ENCODE measurements at regions not wholly inside any gene's neighbourhood (a gene's known extent, or its start where the extent isn't known, plus 50 kb on each side); places are given as distances from the start of the nearest gene placed in this dataset.
A peak's percentile ranks its signal among the peaks of the same experiment; 100 is the strongest.

DNA sequence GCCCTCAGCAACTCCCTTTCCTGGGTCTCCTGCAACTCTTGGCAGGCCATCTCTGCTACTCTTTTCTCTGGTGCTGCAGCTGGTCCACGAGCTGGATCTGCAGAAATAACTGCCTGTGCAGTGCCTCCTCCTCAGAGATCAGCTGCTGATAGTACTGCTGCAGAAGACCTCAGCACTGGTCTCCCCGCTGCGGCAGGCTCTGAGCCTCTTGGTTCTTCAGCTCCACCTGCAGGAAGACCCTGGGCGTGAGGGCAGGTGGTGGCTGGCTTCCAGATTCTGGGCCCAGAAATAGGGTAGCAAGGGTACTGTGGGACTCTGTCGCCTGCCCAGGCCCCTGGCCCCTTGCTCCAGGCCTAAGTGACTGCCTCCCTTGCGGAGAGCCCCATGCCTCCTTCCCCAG is 79.7 kb upstream of the C2CD4B start:
- WGBS, 5 donors: 41 to 79% (median 56%) methylated on average over 6 of the region's 6 CpGs
- intact Hi-C loops (cut with DNase I; ENCODE audit: low total_unique reads): no loop called here
- Histone ChIP-seq H3K4me1 (peaks cover 0 to 5% (median 0%) of the 10 kb centered on the region in 4 donors), H3K9me3 (no peaks in the 10 kb centered on the region), H3K4me3 (no peak overlapping the region), H3K36me3 (no peaks in the 10 kb centered on the region), H3K27me3 (no peaks in the 10 kb centered on the region), H3K27ac (no peak overlapping the region)
- peak; percentile 9 to 76 for DNase-seq
- no peak for TF ChIP-seq EP300 (IDR thresholded peaks at IDR 0.05)
- TF ChIP-seq POLR2AphosphoS5 (IDR thresholded peaks at IDR 0.05): peak in 1 of 3 donors; percentile 16
- TF ChIP-seq CTCF (IDR thresholded peaks at IDR 0.05): peak in 4 of 7 experiments; percentile 25 to 64 (median 32)
- TF ChIP-seq POLR2A (IDR thresholded peaks at IDR 0.05): no peak

DNA sequence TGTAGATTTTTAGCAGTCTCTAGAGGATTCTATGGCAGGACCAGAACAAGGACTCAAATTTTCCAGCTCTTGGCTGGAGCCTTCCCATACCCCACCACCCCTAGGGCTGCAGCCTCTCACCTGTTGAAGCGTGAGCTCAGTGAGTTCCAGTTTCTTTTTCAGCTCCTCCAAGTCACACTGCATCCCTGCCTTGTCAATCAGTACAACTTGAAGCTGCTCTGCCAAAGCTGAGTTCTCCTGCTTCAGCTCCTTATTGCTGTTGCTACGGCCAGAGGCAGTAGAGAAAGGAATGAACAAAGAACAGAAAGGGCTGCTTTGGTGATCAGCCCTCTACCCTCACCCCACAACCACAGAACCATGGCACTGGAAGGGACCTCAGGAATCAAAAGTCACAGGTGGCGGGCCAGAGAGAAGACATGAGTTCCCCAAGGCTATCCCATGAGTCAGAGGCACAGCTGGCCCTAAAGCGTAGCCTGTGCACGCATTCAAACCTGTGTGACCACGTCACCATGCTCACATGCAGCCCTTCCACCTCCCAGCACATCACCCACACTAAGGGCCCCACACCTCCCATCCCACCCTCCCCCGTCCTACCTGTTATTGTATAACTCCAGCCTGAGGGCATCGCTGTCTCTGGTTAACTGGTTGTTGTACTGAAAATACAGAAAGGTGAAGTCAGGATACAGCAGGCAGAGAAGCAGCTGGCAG is 83.3 kb upstream of the C2CD4B start:
- WGBS, 5 donors: 78 to 91% (median 88%) methylated on average over 8 of the region's 8 CpGs
- intact Hi-C loops (cut with DNase I; ENCODE audit: low total_unique reads): no loop called here
- H3K36me3 ChIP-seq: no peaks in the 10 kb centered on the region
- H3K27ac ChIP-seq: no peak overlapping the region
- H3K4me3 ChIP-seq: no peak overlapping the region
- H3K9me3 ChIP-seq: no peaks in the 10 kb centered on the region
- H3K27me3 ChIP-seq: no peaks in the 10 kb centered on the region
- peaks cover 0 to 5% (median 0%) of the 10 kb centered on the region in 4 donors for H3K4me1 ChIP-seq
- TF ChIP-seq EP300 (IDR thresholded peaks at IDR 0.05) (no peak), CTCF (IDR thresholded peaks at IDR 0.05) (no peak), POLR2A (IDR thresholded peaks at IDR 0.05) (no peak), POLR2AphosphoS5 (IDR thresholded peaks at IDR 0.05) (no peak)
- DNase-seq: no peak

- intact Hi-C loops (cut with DNase I; ENCODE audit: low total_unique reads): no loop called here
- DNase-seq: no peak
- no peaks in the 10 kb centered on the region for H3K27me3 ChIP-seq
- H3K9me3 ChIP-seq: no peaks in the 10 kb centered on the region
- WGBS, 5 donors: 54 to 68% (median 63%) methylated on average over 4 of the region's 4 CpGs
- no peak overlapping the region for H3K4me3 ChIP-seq
- peaks cover 0 to 10% (median 0%) of the 10 kb centered on the region in 4 donors for H3K4me1 ChIP-seq
- no peak overlapping the region for H3K27ac ChIP-seq
- no peak for TF ChIP-seq POLR2A (IDR thresholded peaks at IDR 0.05)
- no peak for TF ChIP-seq EP300 (IDR thresholded peaks at IDR 0.05)
- TF ChIP-seq CTCF (IDR thresholded peaks at IDR 0.05): no peak
- no peak for TF ChIP-seq POLR2AphosphoS5 (IDR thresholded peaks at IDR 0.05)
- H3K36me3 ChIP-seq: no peaks in the 10 kb centered on the region
Observed at GRCh38 chr15:62249501-62249900, 84.4 kb upstream of the C2CD4B start.

- H3K9me3 ChIP-seq: no peaks in the 10 kb centered on the region
- no peaks in the 10 kb centered on the region for H3K36me3 ChIP-seq
- H3K27ac ChIP-seq: no peak overlapping the region
- WGBS, 5 donors: 91 to 95% (median 91%) methylated on average over 7 to 8 of the region's 8 CpGs
- H3K27me3 ChIP-seq: no peaks in the 10 kb centered on the region
- no peak for TF ChIP-seq EP300 (IDR thresholded peaks at IDR 0.05)
- no peak for TF ChIP-seq POLR2A (IDR thresholded peaks at IDR 0.05)
- TF ChIP-seq POLR2AphosphoS5 (IDR thresholded peaks at IDR 0.05): no peak
- no peak for TF ChIP-seq CTCF (IDR thresholded peaks at IDR 0.05)
- H3K4me3 ChIP-seq: no peak overlapping the region
- H3K4me1 ChIP-seq: peaks cover 0 to 5% (median 0%) of the 10 kb centered on the region in 4 donors
- intact Hi-C loops (cut with DNase I; ENCODE audit: low total_unique reads): no loop called here
- DNase-seq: no peak
Observed at GRCh38 chr15:62250186-62250585, 85.1 kb upstream of the C2CD4B start.
